ENCODE measurements at regions not wholly inside any gene's neighbourhood (a gene's known extent, or its start where the extent isn't known, plus 50 kb on each side); places are given as distances from the start of the nearest gene placed in this dataset.
"Not testable (repeated sequence)": the region's sequence is repeated elsewhere in the genome, so short reads cannot be mapped to it uniquely, and the experiment has no call there.

DNA sequence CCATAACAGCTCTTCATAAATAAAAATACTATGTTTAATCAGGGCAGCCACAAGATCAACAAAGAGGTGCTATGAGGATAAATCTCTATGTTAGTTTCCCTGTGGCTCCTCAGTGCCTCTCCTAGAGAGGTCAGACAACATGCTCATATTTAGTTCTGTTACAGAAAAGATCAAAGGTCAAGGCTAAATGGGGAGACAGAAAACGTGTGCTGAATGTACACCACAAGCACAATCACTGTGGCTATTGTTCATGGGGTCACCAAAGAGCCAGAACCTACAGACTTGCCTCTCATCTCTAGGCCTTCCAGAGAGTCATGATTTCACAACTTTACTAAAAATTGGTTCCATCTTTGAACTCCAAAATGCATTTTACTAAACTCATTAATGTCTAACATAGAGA, 409.8 kb downstream of the HACE1 start:
- FAIRE-seq, result no peak
- no peak for DNase-seq (ENCODE audit: extremely low spot score, insufficient read length, low read depth)

DNA sequence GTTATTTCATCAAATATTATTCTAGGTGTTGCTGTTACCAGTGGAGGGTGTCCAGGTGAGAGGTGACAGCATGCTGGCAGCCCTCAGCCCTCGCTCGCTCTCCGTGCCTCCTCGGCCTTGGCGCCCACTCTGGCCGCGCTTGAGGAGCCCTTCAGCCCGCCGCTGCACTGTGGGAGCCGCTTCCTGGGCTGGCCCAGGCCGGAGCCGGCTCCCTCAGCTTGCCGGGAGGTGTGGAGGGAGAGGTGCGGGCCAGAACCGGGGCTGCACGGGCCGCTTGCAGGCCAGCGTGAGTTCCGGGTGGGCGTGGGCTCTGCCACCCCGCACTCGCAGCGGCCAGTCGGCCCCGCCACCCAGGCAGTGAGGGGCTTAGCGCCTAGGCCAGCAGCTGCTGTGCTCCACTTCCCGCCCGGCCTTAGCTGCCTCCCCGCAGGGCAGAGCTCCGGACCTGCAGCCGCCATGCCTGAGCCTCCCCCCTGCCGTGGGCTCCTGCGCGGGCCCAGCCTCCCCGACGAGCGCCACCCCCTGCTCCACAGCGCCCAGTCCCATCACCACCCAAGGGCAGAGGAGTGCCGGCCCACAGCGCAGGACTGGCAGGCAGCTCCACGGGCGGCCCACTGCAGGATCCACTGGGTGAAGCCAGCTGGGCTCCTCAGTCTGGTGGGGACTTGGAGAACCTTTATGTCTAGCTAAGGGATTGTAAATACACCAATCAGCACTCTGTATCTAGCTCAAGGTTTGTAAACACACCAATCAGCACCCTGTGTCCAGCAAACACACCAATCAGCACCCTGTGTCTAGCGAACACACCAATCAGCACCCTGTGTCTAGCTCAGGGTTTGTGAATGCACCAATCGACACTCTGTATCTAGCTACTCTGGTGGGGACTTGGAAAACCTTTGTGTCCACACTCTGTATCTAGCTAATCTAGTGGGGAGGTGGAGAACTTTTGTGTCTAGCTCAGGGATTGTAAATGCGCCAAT, 413.3 kb downstream of the HACE1 start:
- not testable (repeated sequence) for FAIRE-seq; DNase-seq (ENCODE audit: extremely low spot score, insufficient read length, low read depth)

DNA sequence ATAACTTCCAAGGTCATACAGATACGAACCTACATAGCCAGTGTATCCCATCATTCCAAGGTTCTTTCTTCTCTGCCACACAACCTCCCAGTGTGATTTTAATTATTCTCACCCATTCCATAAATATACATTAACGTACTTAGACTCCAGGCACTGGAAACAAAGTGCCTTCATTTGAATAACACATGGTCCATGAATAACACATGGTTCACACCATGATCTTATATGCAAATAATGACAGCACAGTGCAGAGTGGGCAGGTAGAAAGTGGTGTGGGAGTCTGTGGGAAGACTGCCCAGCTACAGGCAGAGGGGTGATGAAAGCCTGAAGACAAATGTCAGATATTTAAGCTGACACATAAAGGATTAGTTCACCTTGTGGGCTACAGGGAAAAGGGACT, 425.2 kb downstream of the HACE1 start:
- no peak for DNase-seq (ENCODE audit: extremely low spot score, insufficient read length, low read depth)
- FAIRE-seq, result no peak

DNA sequence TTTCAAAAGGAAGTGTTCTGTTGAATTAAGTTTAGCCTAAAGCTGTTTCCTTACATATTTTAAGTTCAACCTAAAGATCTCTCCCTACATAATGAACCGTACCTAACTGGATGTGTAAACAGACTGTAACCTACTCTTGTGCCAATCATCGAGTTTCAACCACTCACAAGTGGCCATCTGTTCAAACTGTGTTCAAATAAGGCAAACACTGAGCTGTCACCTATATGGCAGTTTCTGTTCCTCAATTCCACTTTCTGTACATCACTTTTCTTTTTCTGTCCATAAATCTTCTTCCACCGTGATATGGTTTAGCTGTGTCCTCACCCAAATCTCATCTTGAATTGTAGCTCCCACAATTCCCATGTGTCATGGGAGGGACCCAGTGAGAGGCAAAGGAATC, 428.6 kb downstream of the HACE1 start:
- no peak for FAIRE-seq
- no peak for DNase-seq (ENCODE audit: extremely low spot score, insufficient read length, low read depth)

DNA sequence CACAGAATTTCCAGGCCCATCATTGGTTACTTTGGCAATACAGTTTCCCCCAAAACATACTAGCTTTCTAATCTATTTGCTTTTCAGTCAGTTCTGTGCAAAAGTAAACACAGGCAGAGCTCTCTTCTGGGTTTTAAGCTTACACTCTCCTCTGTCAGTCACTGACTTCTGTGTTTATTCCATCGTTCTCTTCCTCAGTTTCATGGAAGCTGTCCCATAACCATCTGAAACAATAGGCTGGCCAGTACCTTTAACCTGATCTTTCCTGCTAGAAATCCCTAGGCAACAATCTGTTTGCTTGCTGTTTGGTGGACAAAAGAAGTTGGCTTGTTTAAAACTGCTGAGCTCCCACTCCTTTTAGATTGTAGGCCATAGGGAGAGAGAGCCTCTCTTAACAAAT, 431.5 kb downstream of the HACE1 start:
- DNase-seq (ENCODE audit: extremely low spot score, insufficient read length, low read depth) (no peak), FAIRE-seq (no peak)

DNA sequence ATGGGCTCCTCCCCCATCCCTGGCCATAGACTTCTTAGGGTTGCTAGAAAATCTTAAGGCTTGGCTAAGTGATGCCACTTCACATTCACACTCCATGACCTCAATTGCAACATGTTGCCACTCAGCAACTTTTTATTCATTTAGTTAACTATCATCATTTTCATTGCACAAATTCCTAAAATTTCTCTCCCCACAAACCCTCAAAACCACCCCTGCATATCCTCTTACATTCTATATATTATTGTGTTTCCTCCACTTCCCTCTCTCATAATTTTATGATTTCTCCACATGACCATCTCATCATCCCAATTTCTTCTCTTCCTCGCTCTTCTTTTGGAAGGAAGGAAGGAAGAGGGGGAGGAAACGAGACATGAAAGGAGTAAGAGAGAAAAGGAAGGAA, 436.0 kb downstream of the HACE1 start:
- DNase-seq (ENCODE audit: extremely low spot score, insufficient read length, low read depth) (no peak), FAIRE-seq (no peak)

DNA sequence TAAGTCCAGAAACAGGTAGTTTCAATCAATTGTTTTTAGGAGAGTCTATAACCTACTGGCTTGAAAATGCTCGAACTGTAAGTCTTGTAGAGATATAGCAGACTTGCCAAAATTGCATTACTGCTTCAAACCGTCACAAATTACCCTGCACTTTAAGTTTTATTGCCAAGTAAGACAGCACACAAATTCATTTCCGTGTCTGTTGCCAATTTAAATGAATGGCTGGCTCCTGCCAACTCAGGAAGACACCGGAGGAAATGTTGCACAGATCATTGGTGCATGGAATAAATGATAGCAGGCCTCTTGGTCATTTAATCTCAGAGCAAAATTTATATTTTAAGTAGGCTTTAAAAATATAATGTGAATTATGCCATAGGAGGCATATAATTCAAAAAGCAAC, 438.1 kb downstream of the HACE1 start:
- FAIRE-seq (no peak), DNase-seq (ENCODE audit: extremely low spot score, insufficient read length, low read depth) (no peak)

DNA sequence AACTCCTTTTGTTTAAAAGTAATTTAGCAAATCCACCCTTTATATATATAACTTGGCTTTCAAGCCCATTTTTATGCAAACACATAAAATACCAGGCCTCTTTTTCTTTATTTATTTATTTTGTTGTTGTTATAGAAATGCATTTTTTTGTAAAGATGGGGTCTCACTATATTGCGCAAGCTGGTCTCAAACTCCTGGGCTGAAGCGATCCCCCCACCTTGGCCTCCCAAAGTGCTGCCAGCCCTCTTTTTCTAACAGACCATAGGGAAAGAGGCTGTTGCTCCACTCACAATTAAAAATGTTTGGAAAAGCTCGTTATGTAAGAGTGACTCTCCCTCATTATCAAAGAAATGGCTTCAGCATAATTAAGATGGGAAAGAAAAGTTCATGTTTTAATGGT, 440.9 kb downstream of the HACE1 start:
- DNase-seq (ENCODE audit: extremely low spot score, insufficient read length, low read depth), result no peak
- FAIRE-seq, result no peak

DNA sequence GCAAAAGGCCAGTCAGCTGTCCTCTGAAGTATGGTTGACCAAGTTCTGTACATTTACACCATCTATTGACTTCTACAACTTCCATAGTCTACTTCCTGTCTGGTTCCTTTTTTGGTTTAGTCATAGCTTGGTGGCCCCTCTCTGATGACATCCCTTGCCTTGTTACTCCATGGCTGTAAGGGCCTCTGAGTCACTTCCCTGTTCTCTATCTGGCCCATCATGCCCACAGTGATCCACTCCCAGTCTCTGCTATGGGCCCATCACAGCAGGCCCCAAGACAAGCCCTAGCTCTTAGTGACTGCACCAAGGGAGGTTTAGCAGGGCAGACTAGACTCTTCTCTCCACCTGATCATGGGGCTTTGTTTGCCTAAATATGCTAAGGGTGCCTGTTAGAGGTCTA, 441.6 kb downstream of the HACE1 start:
- FAIRE-seq, result no peak
- DNase-seq (ENCODE audit: extremely low spot score, insufficient read length, low read depth), result no peak

DNA sequence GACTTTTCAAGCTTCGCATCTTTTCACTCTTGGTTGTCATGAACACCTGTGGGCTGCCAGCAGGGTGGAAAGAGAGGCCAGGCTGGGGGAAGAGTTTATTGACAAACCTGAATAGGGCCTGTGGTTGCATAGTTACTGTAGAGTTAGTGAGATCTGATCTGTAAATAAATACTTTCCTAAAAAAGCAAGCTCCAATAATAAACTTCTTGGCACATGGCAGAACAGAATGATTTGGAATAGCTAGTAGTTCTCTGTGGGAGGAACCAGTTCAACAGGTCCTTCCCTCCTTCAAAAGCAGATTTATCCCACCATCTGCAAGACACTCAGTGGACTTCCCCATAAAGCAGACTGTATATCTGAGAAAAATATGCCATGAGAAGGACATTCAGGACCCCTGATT, 445.0 kb downstream of the HACE1 start:
- DNase-seq (ENCODE audit: extremely low spot score, insufficient read length, low read depth) (no peak), FAIRE-seq (no peak)

DNA sequence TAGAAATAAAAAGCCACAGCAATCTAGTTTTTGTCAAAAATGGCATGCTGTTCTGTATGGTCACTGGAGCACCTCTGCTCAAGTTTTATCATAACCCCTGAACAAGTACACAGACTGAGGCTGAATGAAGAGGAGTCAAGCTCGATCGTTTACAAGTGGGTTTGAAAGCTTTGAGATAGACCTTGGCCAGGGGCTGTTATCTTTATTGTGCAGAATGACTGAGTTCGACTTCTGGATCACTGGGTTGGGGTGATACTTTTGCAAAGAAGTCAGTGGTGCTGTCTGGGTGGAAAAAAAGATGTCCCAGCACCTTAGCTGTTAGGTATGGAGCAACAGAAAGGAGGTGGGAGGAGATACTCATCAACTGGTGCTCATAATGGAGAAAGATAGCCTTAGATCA, 446.0 kb downstream of the HACE1 start:
- DNase-seq (ENCODE audit: extremely low spot score, insufficient read length, low read depth) (no peak), FAIRE-seq (no peak)

DNA sequence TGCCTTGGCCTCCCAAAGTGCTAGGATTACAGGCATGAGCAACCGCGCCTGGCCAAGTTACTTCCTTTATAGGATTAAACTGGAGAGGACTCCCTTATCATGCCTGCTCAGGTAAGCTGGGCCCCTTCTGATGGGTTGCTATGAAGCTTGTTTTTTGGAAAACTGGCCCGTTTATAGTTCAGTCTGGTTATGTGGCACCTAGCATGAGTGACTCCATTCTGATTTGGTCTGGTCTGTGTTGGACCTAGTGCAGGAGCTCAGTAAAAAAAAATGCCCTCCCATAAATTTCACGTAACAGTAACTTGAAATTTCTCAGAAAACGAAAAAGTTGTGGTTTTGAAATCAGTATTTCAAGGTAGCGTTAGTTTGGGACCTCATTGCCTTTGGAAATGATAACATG, 448.4 kb downstream of the HACE1 start:
- no peak for FAIRE-seq

DNA sequence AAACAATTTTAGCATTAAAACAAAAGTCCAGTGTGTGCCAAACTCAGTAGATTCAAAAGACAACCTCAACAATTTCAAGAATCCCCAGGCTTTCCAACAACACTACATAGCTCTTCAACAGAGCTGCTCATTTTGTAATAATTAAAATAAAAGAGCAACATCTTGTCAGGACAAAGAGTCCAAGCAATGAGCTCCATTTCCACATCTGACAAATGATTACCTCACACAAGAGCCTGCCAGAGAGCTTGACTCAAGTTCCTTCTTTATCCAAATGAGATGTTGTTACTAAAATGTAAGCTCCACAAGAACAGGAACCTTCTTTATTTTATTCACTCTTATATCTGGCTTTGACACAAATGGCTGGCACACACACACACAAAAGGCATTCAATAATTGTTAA, 449.8 kb downstream of the HACE1 start:
- FAIRE-seq (no peak), DNase-seq (ENCODE audit: extremely low spot score, insufficient read length, low read depth) (no peak)

More for the DNA sequence above, 448.4 kb downstream of the HACE1 start:
- DNase-seq (ENCODE audit: extremely low spot score, insufficient read length, low read depth), result no peak

DNA sequence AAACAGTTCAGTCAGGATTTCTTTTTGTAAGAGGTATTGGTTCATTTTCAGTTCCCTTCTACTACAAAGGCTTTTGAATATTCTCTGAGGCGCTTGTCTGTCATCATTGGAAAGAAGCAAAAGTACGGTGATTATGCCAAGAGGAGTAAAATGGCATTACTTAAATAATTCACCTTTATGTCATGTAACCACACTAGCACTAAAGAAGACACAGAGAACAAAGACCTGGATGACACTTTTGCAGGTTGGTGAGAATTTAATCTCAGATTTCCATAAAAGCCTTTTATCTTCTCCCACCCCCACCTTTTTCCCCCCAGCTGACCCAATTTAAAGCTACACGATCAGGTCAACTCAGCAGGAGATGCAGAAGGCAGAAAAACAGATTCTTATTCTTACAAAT, 451.8 kb downstream of the HACE1 start:
- no peak for DNase-seq (ENCODE audit: extremely low spot score, insufficient read length, low read depth)
- no peak for FAIRE-seq

DNA sequence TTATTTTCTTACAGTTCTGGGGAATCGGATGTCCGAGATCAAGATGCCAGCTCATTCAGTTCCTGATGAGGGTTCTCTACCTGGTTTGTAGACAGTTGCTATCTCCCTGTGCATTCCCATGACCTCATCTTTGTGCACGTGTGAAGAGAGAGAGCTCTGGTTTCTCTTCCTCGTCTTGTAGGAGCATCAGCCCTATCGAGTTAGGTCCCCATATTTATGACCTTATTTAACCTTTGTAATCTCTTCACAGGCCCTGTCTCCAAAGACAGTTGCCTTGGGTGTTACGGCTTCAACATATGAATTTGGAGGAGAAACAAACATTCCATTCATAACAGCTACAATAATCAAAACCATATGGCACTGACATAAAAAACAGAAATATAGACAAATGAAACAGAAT, 455.3 kb downstream of the HACE1 start:
- DNase-seq (ENCODE audit: extremely low spot score, insufficient read length, low read depth) (no peak), FAIRE-seq (no peak)

DNA sequence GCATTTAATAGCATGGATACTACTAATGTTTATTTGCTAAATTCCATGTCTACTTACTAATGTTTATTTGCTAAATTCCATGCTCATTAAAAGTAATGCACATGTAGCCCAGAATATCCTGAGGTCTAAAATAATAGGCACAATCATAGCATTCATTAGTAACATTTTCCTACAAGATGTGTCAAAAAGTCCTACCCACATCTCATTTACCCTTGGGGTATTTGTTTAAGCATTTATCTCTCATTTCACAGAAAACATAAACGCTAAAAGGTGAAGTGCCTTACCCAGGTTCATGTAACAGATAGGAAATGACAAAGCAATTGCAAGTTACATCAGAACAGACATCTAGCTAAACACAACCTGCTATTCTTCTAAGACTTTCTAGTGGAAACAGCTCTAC, 457.1 kb downstream of the HACE1 start:
- DNase-seq (ENCODE audit: extremely low spot score, insufficient read length, low read depth) (no peak), FAIRE-seq (no peak)

DNA sequence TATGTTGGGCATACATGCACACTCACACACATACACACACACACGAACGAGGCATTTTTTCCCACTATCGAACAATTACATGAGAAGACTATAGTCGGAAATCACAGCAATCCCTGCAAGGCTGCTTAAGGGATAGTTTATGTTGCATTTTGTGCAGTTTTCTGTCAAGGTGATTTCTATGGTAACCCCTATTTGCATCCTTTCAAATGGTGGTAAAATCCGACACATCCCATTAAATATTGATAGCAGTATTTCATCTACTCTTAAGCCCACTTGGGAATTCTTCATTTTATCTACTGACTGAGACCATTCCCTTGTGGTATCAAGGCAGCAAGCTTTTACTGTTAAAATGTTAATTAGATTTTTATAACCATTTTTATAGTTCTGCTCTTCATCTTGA, 457.8 kb downstream of the HACE1 start:
- DNase-seq (ENCODE audit: extremely low spot score, insufficient read length, low read depth) (no peak), FAIRE-seq (no peak)

DNA sequence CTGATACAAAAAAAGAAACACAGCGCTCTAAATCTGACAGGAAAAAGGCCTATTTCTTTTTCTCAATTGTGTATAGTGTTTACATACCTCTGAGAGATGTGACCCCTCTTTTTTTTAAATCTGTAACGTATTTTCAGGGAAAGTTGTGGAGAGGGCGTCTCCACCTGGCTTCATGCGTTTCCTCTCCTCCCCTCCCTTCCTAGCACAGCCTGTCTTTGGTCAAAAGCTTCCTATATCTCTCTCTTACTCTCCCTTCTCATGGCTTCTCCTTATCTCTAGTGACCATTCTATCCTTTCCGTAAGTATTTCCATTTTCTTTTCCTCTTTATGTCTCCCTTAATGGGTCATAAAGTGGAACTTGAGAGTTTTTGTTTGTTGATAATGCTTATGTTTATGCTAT, 458.9 kb downstream of the HACE1 start:
- no peak for DNase-seq (ENCODE audit: extremely low spot score, insufficient read length, low read depth)
- FAIRE-seq, result no peak

DNA sequence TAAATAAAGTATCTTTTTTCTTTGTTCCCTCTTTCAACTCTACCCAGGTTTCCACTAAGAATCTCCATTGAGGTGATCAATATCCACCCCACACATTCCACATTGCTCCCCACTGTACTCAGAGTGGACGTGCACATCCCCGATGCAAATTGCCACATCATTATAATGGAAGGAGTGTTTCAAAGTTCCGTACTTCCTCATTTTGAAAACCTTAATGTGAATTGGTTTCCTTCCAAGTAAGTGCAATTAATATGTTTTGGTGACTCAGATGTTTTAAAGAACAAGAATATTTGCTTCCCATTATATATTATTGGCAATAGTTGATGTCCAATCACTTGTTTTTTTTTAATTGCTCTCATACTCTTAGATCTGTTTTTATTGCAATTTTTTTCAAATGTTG, 463.6 kb downstream of the HACE1 start:
- FAIRE-seq, result no peak
- DNase-seq (ENCODE audit: extremely low spot score, insufficient read length, low read depth), result no peak

DNA sequence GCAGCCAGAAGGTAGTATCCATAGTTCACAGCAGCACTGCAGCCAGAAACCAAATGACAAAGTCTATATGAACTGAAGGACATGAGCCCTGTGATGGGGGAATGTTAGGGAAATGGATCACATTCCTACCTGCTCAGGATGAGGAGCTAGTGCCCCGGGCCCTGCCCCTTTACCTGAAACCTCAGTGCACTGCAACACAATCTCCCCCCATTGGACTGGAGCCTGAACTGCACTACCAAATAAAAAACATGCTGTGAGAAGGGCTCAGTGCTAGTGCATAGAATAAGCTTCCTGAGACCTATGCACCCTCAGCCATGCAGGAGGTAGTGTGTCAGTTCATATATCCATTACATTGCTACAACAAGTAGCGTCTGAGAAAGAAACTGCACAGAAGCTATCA, 477.8 kb downstream of the HACE1 start:
- no peak for FAIRE-seq
- no peak for DNase-seq (ENCODE audit: extremely low spot score, insufficient read length, low read depth)

DNA sequence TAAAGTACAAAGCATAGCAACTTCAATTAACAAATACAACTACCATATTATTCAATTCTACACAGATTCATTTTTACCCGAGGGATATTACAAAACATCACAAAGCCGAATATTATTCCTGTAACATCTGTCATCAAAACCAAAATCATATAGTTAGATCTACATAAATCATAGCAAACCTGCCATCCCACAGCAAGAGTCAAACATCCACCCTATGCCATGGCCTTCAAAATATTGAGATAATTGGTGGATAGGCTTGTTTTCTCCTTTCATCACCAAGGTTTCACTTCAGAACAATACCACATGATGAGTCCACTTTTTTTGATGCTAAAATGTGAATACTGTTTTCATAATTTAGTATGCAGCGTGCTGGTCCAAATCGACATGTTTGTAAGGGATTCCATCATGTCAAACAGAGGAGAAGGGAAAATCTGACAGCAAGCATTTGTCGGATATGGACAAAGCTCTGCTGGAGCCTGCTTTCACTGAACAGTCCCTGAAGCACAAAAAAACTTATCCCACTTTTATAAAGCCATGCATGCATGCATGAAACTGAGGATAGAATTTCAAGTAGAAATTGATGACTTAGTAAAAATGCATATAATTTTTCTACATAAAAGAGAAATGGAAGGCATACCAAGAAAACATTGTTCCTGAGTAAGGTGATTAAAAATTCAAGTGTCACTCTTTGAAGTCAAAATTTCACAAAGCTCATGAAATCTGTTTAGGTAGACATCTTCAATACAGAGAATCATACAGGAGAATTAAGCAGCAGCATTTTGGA, 494.1 kb downstream of the HACE1 start:
- no peak for FAIRE-seq
- no peak for DNase-seq (ENCODE audit: extremely low spot score, insufficient read length, low read depth)
